ENCODE measurements at regions not wholly inside any gene's neighbourhood (a gene's known extent, or its start where the extent isn't known, plus 50 kb on each side); places are given as distances from the start of the nearest gene placed in this dataset.

GRCh38 chr3:166606988-166607387, 769.8 kb upstream of the BCHE start:
- no peak overlapping the region for H3K4me3 ChIP-seq
- no peaks in the 10 kb centered on the region for H3K9me3 ChIP-seq
- H3K4me1 ChIP-seq, result no peaks in the 10 kb centered on the region
- POLR2A ChIA-PET, result no interaction called here
- no peak for TF ChIP-seq RAD21 (conservative IDR thresholded peaks at IDR 0.05 in 1 of 2, IDR thresholded peaks at IDR 0.05 in 1 of 2)
- TF ChIP-seq MAX (IDR thresholded peaks at IDR 0.05), result no peak
- no peak for TF ChIP-seq HOXA7 (CRISPR knock-in tag; IDR thresholded peaks at IDR 0.05)
- TF ChIP-seq FOSL2 (IDR thresholded peaks at IDR 0.05), result no peak
- no peak for TF ChIP-seq FOSL2 (CRISPR knock-in tag; IDR thresholded peaks at IDR 0.05)
- no peak for TF ChIP-seq ZNF302 (CRISPR knock-in tag; IDR thresholded peaks at IDR 0.05)
- TF ChIP-seq CHD4 (IDR thresholded peaks at IDR 0.05; ENCODE audit: borderline replicate concordance), result no peak
- TF ChIP-seq JUNB (IDR thresholded peaks at IDR 0.05), result no peak
- TF ChIP-seq E2F6 (IDR thresholded peaks at IDR 0.05; ENCODE audit: borderline replicate concordance, low read depth), result no peak
- no peak for TF ChIP-seq HMGXB4 (CRISPR knock-in tag; IDR thresholded peaks at IDR 0.05; ENCODE audit: borderline replicate concordance)
- TF ChIP-seq POLR2AphosphoS2 (conservative IDR thresholded peaks at IDR 0.05; ENCODE audit: low read length), result no peak
- no peak for TF ChIP-seq POLR2A (IDR thresholded peaks at IDR 0.05; ENCODE audit: low read length)
- ATAC-seq, result no peak
- DNase-seq (ENCODE audit: low read depth in 1 of 2, low spot score in 1 of 2), result no peak
- H3K4me2 ChIP-seq, result no peak overlapping the region
- no peak for FAIRE-seq
- H3K27ac ChIP-seq, result no peak overlapping the region
- CTCF ChIA-PET, result no interaction called here

GRCh38 chr3:166593776-166594175, 756.6 kb upstream of the BCHE start:
- no peak overlapping the region for H3K27ac ChIP-seq
- H3K4me1 ChIP-seq, result no peaks in the 10 kb centered on the region
- ATAC-seq (no peak), FAIRE-seq (no peak), DNase-seq (ENCODE audit: low read depth in 1 of 2, low spot score in 1 of 2) (no peak)
- ChIA-PET CTCF (no interaction called here), POLR2A (no interaction called here)
- no peak overlapping the region for H3K4me2 ChIP-seq
- H3K9me3 ChIP-seq, result no peaks in the 10 kb centered on the region
- no peak for TF ChIP-seq SREBF2 (IDR thresholded peaks at IDR 0.05)
- no peak for TF ChIP-seq MYC (IDR thresholded peaks at IDR 0.05; ENCODE audit: borderline replicate concordance, low read length)
- TF ChIP-seq EHMT2 (IDR thresholded peaks at IDR 0.05; ENCODE audit: low read depth), result no peak
- no peak for TF ChIP-seq CEBPB (IDR thresholded peaks at IDR 0.05)
- no peak for TF ChIP-seq JUN (IDR thresholded peaks at IDR 0.05)
- no peak for TF ChIP-seq RAD21 (conservative IDR thresholded peaks at IDR 0.05 in 1 of 2, IDR thresholded peaks at IDR 0.05 in 1 of 2)
- TF ChIP-seq ELK1 (IDR thresholded peaks at IDR 0.05; ENCODE audit: low read depth, low read length), result no peak
- no peak for TF ChIP-seq ZSCAN20 (CRISPR knock-in tag; IDR thresholded peaks at IDR 0.05)
- TF ChIP-seq ZFP36 (IDR thresholded peaks at IDR 0.05; ENCODE audit: borderline replicate concordance, partially characterized antibody), result no peak
- TF ChIP-seq FOXS1 (CRISPR knock-in tag; IDR thresholded peaks at IDR 0.05), result no peak
- TF ChIP-seq KDM5A (IDR thresholded peaks at IDR 0.05), result no peak
- TF ChIP-seq CTCF (IDR thresholded peaks at IDR 0.05), result no peak
- TF ChIP-seq ZNF302 (CRISPR knock-in tag; IDR thresholded peaks at IDR 0.05), result no peak
- TF ChIP-seq NPAS2 (CRISPR knock-in tag; IDR thresholded peaks at IDR 0.05; ENCODE audit: borderline replicate concordance), result no peak
- TF ChIP-seq EHF (CRISPR knock-in tag; IDR thresholded peaks at IDR 0.05), result no peak
- no peak overlapping the region for H3K4me3 ChIP-seq
- WGBS (ENCODE audit: missing lambda C conversion rate), result 16% methylated on average over 1 of the region's 1 CpG
